Stomach (tissue), 8 donors: ENCODE measurements at regions not wholly inside any gene's neighbourhood (a gene's known extent, or its start where the extent isn't known, plus 50 kb on each side); places are given as distances from the start of the nearest gene placed in this dataset.

Experiments
- DNase-seq, 2 donors: peaks; one replicate each; pipeline versions ENCODE4 v3.0.0 to v3.0.0-alpha.2; 2013 to 2019
- H3K27ac ChIP-seq, 5 donors: fragments of 200-600 bp in 4 of 5; sonication (generic) in 4 of 5; one replicate each; pipeline ENCODE4 v1.5.1; 2013 to 2019; ENCODE audit warnings: mild to moderate bottlenecking in 1 of 5, moderate library complexity in 1 of 5
- H3K27me3 ChIP-seq, 3 donors: fragments of 200-600 bp; sonication (generic); one replicate each; pipeline ENCODE4 v1.5.1; 2017 to 2019; ENCODE audit warnings: mixed run types in 1 of 3
- H3K36me3 ChIP-seq, 4 donors: fragments of 200-600 bp; sonication (generic); 1 replicate in 3 of 4; 2 replicates in 1 of 4; pipeline ENCODE4 v1.5.1; 2016 to 2019
- H3K4me1 ChIP-seq, 4 donors: fragments of 200-600 bp; sonication (generic); one replicate each; pipeline ENCODE4 v1.5.1; 2016 to 2019
- H3K4me3 ChIP-seq, 4 donors: fragments of 200-600 bp; sonication (generic) in 3 of 4; one replicate each; pipeline ENCODE4 v1.5.1; 2016 to 2019; ENCODE audit warnings: mild to moderate bottlenecking in 1 of 4
- H3K9me3 ChIP-seq, 4 donors: fragments of 200-600 bp; sonication (generic); one replicate each; pipeline ENCODE4 v1.5.1; 2016 to 2019
- EP300 ChIP-seq: sonication (generic); formaldehyde crosslinking; IDR thresholded peaks from one replicate; pipeline ENCODE4 v1.6.1; 2017; ENCODE audit warnings: antibody characterized with exemption
- POLR2A ChIP-seq, 4 donors: fragments of 450-650 bp; IDR thresholded peaks; one replicate each; pipeline ENCODE4 v1.6.1; 2016; ENCODE audit warnings: antibody characterized with exemption in 4 of 4, control low read depth in 2 of 4, mild to moderate bottlenecking in 1 of 4, moderate library complexity in 1 of 4
- POLR2AphosphoS5 ChIP-seq, 3 donors: sonication (generic); formaldehyde crosslinking; IDR thresholded peaks; one replicate each; pipeline ENCODE4 v1.6.1; 2016; ENCODE audit warnings: antibody characterized with exemption in 3 of 3
- WGBS, 5 donors: extraction: QIAGEN DNeasy Blood & Tissue Kit in 3 of 5; methylation state at CpG; one replicate each; pipeline versions ENCODE4 v1.1.5 to v1.1.7; 2013 to 2018; 5-methylcytosine and 5-hydroxymethylcytosine counted together
- intact Hi-C: fragments of 100-400 bp; cut with DNase I; formaldehyde crosslinking; loops from one replicate; pipeline ENCODE4 v1.15.1; 2023; ENCODE audit warnings: low total_unique reads
- TF ChIP-seq, protein P1 (sequence below), 7 experiments: fragments of 450-650 bp in 4 of 7; fragments of 200-600 bp in 3 of 7; sonication (generic) in 3 of 7; IDR thresholded peaks; one replicate each; pipeline ENCODE4 v1.5.1; 2016 to 2019; ENCODE audit warnings: antibody characterized with exemption in 7 of 7, control low read depth in 2 of 7, mild to moderate bottlenecking in 1 of 7
- donor health status: healthy with polysubstance abuse.
- donor health status: Bipolar disorder and iron deficiency.
- donor health status: healthy.

DNA sequence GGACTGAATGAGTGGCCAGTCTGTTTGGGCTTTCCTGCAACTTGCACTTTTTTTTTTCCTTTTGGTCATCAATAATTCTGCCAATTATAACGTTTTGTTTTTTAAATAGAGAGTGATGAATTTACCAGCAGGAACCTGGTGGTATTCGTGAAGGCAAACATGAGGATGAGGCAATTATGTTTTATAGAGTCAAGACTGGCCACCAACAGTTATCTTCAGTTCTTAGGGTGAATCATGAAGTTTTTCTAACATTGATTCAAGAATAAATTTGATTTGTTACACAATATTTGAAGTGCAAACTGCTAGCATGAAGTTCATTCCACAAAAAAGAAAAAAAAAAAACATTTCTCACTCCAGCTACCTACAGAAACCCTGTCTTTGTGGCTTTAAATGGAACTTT, 244.5 kb downstream of the SPRY2 start:
- no peak for TF ChIP-seq EP300
- no peak for TF ChIP-seq POLR2A (IDR thresholded peaks at IDR 0.05)
- no peak for TF ChIP-seq POLR2AphosphoS5 (IDR thresholded peaks at IDR 0.05)
- TF ChIP-seq, protein P1, sequence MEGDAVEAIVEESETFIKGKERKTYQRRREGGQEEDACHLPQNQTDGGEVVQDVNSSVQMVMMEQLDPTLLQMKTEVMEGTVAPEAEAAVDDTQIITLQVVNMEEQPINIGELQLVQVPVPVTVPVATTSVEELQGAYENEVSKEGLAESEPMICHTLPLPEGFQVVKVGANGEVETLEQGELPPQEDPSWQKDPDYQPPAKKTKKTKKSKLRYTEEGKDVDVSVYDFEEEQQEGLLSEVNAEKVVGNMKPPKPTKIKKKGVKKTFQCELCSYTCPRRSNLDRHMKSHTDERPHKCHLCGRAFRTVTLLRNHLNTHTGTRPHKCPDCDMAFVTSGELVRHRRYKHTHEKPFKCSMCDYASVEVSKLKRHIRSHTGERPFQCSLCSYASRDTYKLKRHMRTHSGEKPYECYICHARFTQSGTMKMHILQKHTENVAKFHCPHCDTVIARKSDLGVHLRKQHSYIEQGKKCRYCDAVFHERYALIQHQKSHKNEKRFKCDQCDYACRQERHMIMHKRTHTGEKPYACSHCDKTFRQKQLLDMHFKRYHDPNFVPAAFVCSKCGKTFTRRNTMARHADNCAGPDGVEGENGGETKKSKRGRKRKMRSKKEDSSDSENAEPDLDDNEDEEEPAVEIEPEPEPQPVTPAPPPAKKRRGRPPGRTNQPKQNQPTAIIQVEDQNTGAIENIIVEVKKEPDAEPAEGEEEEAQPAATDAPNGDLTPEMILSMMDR (IDR thresholded peaks at IDR 0.05), result no peak
- 56 to 74% (median 66%) methylated on average over 2 of the region's 2 CpGs for WGBS, 5 donors
- Histone ChIP-seq H3K4me1 (no peaks in the 10 kb centered on the region), H3K4me3 (no peak overlapping the region), H3K27ac (no peak overlapping the region), H3K36me3 (no peaks in the 10 kb centered on the region), H3K27me3 (no peaks in the 10 kb centered on the region), H3K9me3 (no peaks in the 10 kb centered on the region)
- no peak for DNase-seq
- intact Hi-C loops, result no loop called here

GRCh38 chr13:80094526-80094925, 246.4 kb downstream of the SPRY2 start:
- Histone ChIP-seq H3K4me1 (no peaks in the 10 kb centered on the region), H3K27ac (no peak overlapping the region), H3K27me3 (no peaks in the 10 kb centered on the region), H3K9me3 (no peaks in the 10 kb centered on the region), H3K36me3 (no peaks in the 10 kb centered on the region), H3K4me3 (no peak overlapping the region)
- TF ChIP-seq, protein P1 (IDR thresholded peaks at IDR 0.05), result no peak
- intact Hi-C loops, result no loop called here
- 50 to 81% (median 59%) methylated on average over 1 of the region's 1 CpG for WGBS, 5 donors
- DNase-seq, result no peak

GRCh38 chr13:80093888-80094287, 247.0 kb downstream of the SPRY2 start:
- no peaks in the 10 kb centered on the region for H3K27me3 ChIP-seq
- DNase-seq, result no peak
- intact Hi-C loops, result no loop called here
- H3K9me3 ChIP-seq, result no peaks in the 10 kb centered on the region
- TF ChIP-seq, protein P1 (IDR thresholded peaks at IDR 0.05), result no peak
- TF ChIP-seq POLR2A (IDR thresholded peaks at IDR 0.05), result no peak
- no peak for TF ChIP-seq POLR2AphosphoS5 (IDR thresholded peaks at IDR 0.05)
- TF ChIP-seq EP300, result no peak
- WGBS, 5 donors, result 89 to 94% (median 89%) methylated on average over 9 to 10 of the region's 10 CpGs
- H3K4me1 ChIP-seq, result no peaks in the 10 kb centered on the region
- no peaks in the 10 kb centered on the region for H3K36me3 ChIP-seq
- no peak overlapping the region for H3K4me3 ChIP-seq
- H3K27ac ChIP-seq, result no peak overlapping the region

DNA sequence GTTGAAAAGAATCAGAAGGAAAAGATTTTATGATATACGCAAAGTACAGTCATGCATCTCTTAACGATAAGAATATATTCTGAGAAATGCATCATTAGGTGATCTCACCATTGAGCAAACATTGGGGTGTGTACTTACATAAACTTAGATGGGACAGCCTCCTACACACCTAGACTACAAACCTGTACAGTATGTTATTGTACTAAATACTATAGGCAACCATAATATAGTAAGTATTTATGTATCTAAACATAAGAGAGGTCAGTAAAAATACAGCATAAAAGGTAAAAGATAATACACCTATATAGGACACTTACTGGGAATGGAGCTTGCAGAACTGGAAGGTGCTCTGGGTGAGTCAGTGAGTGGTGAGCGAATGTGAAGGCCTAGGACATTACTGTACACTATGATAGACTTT, 254.6 kb downstream of the SPRY2 start:
- intact Hi-C loops, result no loop called here
- TF ChIP-seq EP300, result no peak
- no peak for TF ChIP-seq POLR2AphosphoS5 (IDR thresholded peaks at IDR 0.05)
- Histone ChIP-seq H3K36me3 (no peaks in the 10 kb centered on the region), H3K9me3 (no peaks in the 10 kb centered on the region), H3K27me3 (no peaks in the 10 kb centered on the region), H3K27ac (no peak overlapping the region), H3K4me3 (no peak overlapping the region), H3K4me1 (peaks cover 0 to 15% (median 0%) of the 10 kb centered on the region in 4 donors)
- WGBS, 5 donors, result 48 to 73% (median 61%) methylated on average over 3 of the region's 3 CpGs
- DNase-seq, result peak in 1 of 2 donors; percentile 66

DNA sequence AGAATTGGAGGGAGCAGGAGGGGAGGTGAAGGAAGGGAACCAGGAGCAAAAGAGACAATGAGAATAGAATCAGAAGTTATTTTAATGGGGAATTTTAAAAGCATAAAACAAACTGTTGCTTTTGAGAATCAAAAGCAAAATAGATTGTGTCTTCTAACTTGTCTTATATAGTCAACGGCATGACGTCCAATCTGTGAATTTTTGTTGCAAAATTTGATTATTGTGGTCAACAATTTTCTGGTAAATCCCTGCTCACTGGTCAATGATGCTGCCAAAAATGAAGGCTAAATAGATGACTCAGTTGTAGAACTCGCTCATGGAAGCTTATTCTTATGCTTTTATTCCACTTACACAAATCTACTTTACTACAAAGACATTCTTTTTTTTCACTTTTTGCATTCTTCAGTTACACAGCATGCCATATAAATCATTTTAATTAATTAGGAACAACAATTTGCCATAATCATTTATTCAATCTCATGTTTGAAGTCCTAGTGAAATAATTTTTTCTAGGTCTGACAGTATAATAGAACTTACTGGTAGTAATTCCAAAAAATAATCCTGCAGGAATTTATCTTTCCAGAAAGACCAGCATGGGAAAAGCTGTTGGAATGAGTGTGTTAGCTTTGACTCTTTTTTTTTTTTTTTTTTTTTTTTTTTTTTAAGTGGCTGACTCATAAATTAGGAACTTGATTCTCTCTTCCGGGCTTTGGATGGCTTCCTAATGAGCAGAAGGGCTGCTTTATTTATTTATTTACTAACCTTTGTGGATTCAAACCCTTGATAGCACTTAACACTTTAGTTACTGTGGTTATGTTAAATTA, 256.9 kb downstream of the SPRY2 start:
- WGBS, 5 donors, result 33 to 53% (median 42%) methylated on average over 4 of the region's 4 CpGs
- H3K9me3 ChIP-seq, result no peaks in the 10 kb centered on the region
- TF ChIP-seq EP300 (no peak), POLR2AphosphoS5 (IDR thresholded peaks at IDR 0.05) (no peak), POLR2A (IDR thresholded peaks at IDR 0.05) (no peak)
- TF ChIP-seq, protein P1 (IDR thresholded peaks at IDR 0.05), result no peak
- peaks cover 0 to 15% (median 0%) of the 10 kb centered on the region in 4 donors for H3K4me1 ChIP-seq
- no peaks in the 10 kb centered on the region for H3K36me3 ChIP-seq
- H3K4me3 ChIP-seq, result no peak overlapping the region
- H3K27ac ChIP-seq, result peak overlapping the region in 4 of 5 donors; percentile 47 to 68 (median 56)
- peak in 1 of 2 donors; percentile 58 for DNase-seq
- intact Hi-C loops, result no loop called here
- H3K27me3 ChIP-seq, result no peaks in the 10 kb centered on the region
